CD4-positive, alpha-beta T cell treated with Interleukin-17A for 1 hour (primary cell): ENCODE measurements at regions not wholly inside any gene's neighbourhood (a gene's known extent, or its start where the extent isn't known, plus 50 kb on each side); places are given as distances from the start of the nearest gene placed in this dataset.

ENCODE experiments used
- DNase-seq: peaks from one replicate; pipeline ENCODE4 v3.0.0-alpha.2; 2020

DNA sequence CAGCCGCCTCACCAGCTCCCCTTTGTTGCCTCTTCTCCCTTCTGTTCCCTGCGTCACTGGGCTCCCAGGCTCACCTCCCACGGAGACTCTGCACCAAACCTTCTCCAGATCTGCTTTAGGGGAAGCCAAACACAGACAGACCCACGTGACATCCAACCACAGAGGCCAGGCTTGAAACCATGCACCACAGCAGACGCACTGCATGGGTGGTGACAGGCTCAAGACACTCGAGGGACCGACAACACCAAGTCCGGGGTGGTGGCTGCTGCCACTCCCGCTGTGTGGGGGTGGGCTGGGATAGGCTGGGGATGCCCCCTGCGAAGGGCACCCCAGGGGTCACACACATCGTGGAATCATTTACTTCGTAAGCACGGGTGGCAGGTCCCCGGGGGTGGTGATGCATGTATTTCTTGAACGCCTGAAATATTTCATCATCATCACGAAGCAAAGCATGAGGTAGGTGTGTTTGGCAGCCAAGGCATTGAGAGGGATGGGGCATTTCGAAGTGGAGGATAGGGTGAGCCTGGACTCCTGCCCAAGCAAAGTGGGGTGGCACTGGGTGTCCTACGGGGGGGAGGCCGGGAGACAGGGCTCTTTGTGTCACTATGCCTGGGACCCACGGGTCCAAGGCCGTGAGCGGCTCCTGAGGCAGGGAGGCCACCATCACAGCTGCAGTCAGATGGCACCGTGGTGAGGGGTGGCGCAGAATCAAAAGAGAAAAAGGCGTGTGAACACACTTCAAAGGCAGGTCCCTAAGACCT, 66.8 kb upstream of the RFLNA start:
- DNase-seq = no peak

DNA sequence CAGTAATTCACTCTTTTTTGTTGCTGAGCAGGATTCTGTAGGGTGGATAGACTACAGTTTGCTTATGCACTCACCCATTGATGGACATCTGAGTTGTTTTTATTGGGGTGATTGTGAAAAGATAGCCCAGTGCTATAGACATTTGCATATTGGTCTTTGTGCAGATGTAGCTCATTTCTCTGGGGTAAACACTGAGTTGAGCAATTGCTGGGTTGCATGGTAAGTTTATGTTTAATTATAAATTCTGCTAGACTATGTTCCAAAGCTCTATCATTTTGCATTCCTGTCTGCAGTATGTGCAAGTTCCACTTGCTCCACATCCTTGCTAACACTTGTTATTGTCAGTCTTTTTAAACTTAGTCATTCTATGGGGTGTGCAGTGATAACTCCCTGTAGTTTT, 65.4 kb upstream of the RFLNA start:
- no peak for DNase-seq

DNA sequence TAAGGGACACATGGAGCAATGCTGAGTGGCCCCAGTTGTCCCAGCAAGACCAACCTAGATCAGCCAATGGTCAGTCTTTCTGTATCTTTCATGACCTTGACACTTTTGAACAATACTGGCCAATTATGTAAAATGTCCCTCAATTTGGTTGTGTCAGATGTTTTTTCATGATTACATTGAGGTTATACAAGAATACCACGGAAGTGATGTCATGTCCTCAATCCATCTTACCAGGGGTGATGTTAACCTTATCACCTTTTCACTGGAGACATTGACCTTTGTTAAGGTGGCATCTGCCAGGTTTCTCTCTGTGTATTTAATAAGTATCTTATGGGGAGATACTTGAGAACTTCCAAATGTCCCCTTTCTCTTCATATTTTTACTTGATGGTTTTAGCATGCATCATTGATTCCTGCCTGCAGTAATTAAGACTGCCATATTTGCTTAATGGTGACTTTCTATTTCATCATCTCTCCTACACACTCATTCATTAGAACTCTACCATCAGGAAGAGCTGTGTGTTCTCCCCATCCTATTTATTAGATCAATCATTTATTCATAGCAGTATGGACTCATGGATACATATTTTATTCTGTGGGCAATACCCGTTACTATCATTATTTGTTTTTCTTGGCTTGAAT, 64.7 kb upstream of the RFLNA start:
- DNase-seq = no peak

DNA sequence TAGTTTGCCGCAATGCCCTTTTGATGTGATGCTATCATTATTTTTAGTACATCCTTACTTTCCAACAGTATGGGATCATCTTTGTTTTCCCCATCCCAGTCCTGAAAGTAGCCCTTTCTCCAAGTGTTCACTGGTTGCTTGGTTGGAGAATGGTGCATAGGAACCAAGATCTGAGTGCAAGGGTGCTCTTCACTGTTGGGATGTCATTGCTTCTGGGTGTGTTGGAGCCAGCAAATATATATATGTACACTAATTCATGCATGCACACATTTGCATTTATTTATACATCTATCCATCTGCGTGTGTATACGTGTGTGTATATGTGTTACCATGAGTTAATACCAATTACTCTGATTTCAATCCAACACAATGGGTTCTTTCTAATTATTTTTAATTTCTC, 64.1 kb upstream of the RFLNA start:
- DNase-seq = no peak

DNA sequence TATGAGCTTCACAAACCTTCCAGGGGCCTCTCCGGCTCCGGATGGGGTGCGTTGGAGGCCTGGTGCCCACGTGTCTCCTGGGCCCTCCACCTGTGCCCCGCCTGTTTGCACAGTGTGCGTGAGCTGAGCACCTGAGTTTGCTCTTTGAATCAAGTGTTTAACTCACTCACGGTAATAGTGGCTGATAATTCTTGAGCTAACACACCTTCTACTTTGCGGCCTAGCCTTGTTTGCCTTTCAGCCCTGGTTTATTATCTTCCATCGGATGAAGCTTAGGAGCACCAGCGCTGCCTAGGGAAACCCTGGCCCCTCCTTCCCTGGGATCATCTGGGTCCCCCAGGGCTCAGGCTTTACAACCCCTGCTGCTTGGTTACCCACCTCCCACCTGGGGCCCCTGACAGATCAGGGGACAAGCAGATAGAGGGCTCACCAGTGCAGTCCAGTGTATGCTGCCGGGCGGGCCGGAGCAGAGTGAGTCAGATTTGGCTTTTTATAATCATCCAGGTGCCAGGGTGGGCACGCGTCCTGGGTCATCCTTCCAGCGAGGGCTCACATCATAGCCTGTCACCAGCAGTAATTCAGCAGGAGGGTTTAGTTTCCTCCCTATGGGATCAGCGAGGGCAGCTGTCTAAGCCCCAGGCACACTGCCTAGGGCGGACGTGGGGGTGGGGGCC, 62.8 kb upstream of the RFLNA start:
- DNase-seq = no peak

GRCh38 chr12:124232654-124232987, 62.3 kb upstream of the RFLNA start:
- DNase-seq = no peak

- no peak for DNase-seq
Observed at GRCh38 chr12:124233041-124233796, 61.7 kb upstream of the RFLNA start.

- no peak for DNase-seq
Observed at GRCh38 chr12:124233846-124234640, 60.9 kb upstream of the RFLNA start.

GRCh38 chr12:124236625-124237031, 58.3 kb upstream of the RFLNA start:
- no peak for DNase-seq

GRCh38 chr12:124238886-124239285, 56.0 kb upstream of the RFLNA start:
- no peak for DNase-seq

DNA sequence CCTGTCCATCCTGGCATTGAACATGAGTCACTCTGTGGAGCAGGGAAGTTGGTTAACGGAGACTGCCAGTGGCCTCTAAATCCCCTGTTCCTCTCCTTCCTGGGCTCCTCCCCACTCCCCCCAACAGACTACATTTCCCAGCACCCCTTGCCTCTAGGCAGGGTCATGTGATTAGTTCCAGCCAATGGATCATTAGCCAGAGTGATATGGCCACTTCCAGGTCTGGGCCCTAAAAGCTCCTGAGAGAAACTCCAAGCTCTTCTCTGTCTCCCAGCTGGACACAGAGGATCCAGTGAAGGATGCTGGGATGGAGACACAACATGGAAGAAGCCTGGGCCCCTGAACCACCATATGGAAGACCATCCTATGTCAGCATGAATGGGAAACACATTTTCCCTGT, 54.4 kb upstream of the RFLNA start:
- no peak for DNase-seq

DNA sequence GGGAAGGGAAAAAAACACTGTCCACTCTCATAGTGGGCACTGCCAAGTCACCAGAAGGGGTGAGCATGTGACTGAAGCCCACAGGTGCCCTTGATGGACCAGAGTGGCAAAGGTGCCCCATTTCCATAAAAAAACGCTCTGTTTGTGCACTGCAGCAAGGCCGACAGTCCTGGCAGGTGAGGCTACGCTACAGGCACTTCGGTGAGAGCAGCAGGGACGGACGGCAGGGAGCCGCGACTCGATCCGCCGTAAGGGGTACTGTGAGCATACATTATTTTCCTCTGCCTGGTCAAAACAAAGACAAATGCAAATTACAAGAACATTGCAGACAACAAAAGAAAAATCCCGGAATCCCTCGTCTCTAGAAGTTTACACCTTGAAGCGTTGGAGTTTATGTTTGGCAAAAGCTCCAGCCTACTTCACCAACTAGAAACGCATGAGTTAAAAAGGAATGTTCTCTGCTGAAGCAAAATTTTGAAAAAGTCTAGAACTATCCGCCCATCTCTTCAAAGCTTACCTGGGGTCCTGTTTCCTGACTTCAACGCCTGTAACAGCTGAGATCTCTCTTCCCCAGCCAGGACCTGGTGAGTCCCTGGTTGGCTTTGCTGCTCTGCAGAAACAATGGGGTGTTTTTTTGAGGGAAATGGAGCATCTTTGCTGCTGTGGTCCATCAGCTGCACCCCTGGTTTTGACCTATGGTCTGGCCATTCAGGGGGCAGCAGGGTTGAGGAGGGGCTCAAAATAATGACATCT, 52.9 kb upstream of the RFLNA start:
- no peak for DNase-seq

GRCh38 chr12:124242529-124243065, 52.3 kb upstream of the RFLNA start:
- DNase-seq = no peak

- no peak for DNase-seq
Observed at GRCh38 chr12:124243936-124244335, 51.0 kb upstream of the RFLNA start.
